Neuronal stem cell (in vitro differentiated cells): ENCODE measurements at regions not wholly inside any gene's neighbourhood (a gene's known extent, or its start where the extent isn't known, plus 50 kb on each side); places are given as distances from the start of the nearest gene placed in this dataset.
"Not testable (repeated sequence)": the region's sequence is repeated elsewhere in the genome, so short reads cannot be mapped to it uniquely, and the experiment has no call there.

Experiments used
- DNase-seq: peaks from one replicate; pipeline ENCODE4 v3.0.0-alpha.2; 2013; ENCODE audit warnings: low spot score
- H2AFZ ChIP-seq: one replicate; pipeline ENCODE4 v1.6.1; 2013; ENCODE audit warnings: mild to moderate bottlenecking, low read length, inconsistent platforms
- H2AK5ac ChIP-seq: 2 replicates; pipeline ENCODE4 v1.6.1; 2013; ENCODE audit warnings: low read depth, mild to moderate bottlenecking, inconsistent platforms, low read length, moderate library complexity, mixed read lengths
- H2BK120ac ChIP-seq: 2 replicates; pipeline ENCODE4 v1.6.1; 2013; ENCODE audit warnings: low read depth, mild to moderate bottlenecking, inconsistent platforms, low read length, moderate library complexity, mixed read lengths
- H2BK12ac ChIP-seq: one replicate; pipeline ENCODE4 v1.6.1; 2013; ENCODE audit warnings: low read length, inconsistent platforms
- H2BK15ac ChIP-seq: 2 replicates; pipeline ENCODE4 v1.6.1; 2013; ENCODE audit warnings: mild to moderate bottlenecking, low read length, inconsistent platforms, mixed read lengths
- H2BK5ac ChIP-seq: one replicate; pipeline ENCODE4 v1.6.1; 2013; ENCODE audit warnings: inconsistent platforms, mild to moderate bottlenecking, low read length, moderate library complexity
- H3K14ac ChIP-seq: one replicate; pipeline ENCODE4 v1.6.1; 2013; ENCODE audit warnings: low read length, inconsistent platforms
- H3K18ac ChIP-seq: 2 replicates; pipeline ENCODE4 v1.6.1; 2013; ENCODE audit warnings: low read length, inconsistent platforms
- H3K23ac ChIP-seq: 2 replicates; pipeline ENCODE4 v1.6.1; 2013; ENCODE audit warnings: low read depth, mild to moderate bottlenecking, mixed read lengths, low read length, inconsistent platforms; ENCODE audit not compliant: poor library complexity
- H3K27ac ChIP-seq: replicated peaks from 3 replicates; pipeline ENCODE4 v1.5.1; 2013; ENCODE audit warnings: low read length, inconsistent platforms
- H3K27me3 ChIP-seq, 3 experiments: 2 replicates each; pipeline ENCODE4 v1.6.1; 2013; ENCODE audit warnings: low read length in 3 of 3, mild to moderate bottlenecking in 2 of 3, inconsistent platforms in 1 of 3, low read depth in 1 of 3, mixed read lengths in 1 of 3, moderate library complexity in 1 of 3; ENCODE audit not compliant: control insufficient read depth in 3 of 3, insufficient read depth in 3 of 3
- H3K36me3 ChIP-seq, 2 donors: replicated peaks in 1 of 2; 2 replicates each; pipeline ENCODE4 v1.6.1; 2013; ENCODE audit warnings: low read length in 2 of 2; ENCODE audit not compliant: control insufficient read depth in 2 of 2, insufficient read depth in 2 of 2
- H3K4ac ChIP-seq: 2 replicates; pipeline ENCODE4 v1.6.1; 2013; ENCODE audit warnings: inconsistent platforms, mild to moderate bottlenecking, low read length, moderate library complexity
- H3K4me1 ChIP-seq, 2 donors: 1 replicate in 1 of 2; 2 replicates in 1 of 2; pipeline ENCODE4 v1.6.1; 2013; ENCODE audit warnings: low read length in 2 of 2, low read depth in 1 of 2; ENCODE audit not compliant: control insufficient read depth in 2 of 2, insufficient read depth in 1 of 2
- H3K4me2 ChIP-seq: one replicate; pipeline ENCODE4 v1.6.1; 2013; ENCODE audit warnings: mild to moderate bottlenecking, low read length, inconsistent platforms; ENCODE audit not compliant: insufficient read depth, poor library complexity, severe bottlenecking
- H3K4me3 ChIP-seq, 2 donors: 2 replicates each; pipeline ENCODE4 v1.5.1; 2013; ENCODE audit warnings: low read length in 2 of 2, mild to moderate bottlenecking in 2 of 2, inconsistent platforms in 1 of 2, moderate library complexity in 1 of 2
- H3K79me1 ChIP-seq: one replicate; pipeline ENCODE4 v1.6.1; 2013; ENCODE audit warnings: low read depth, mild to moderate bottlenecking, inconsistent platforms, low read length, moderate library complexity
- H3K9ac ChIP-seq: one replicate; pipeline ENCODE4 v1.6.1; 2013; ENCODE audit warnings: mild to moderate bottlenecking, low read depth, low read length, inconsistent platforms; ENCODE audit not compliant: poor library complexity
- H3K9me3 ChIP-seq, 2 donors: replicated peaks in 1 of 2; 2 replicates each; pipeline versions ENCODE3 to v1.6.1; 2013; ENCODE audit warnings: low read length in 2 of 2, mild to moderate bottlenecking in 2 of 2, inconsistent platforms in 1 of 2, low read depth in 1 of 2, mixed read lengths in 1 of 2, moderate library complexity in 1 of 2; ENCODE audit not compliant: control insufficient read depth in 2 of 2, insufficient read depth in 1 of 2
- H4K8ac ChIP-seq: one replicate; pipeline ENCODE4 v1.6.1; 2013; ENCODE audit warnings: low read depth, mild to moderate bottlenecking, inconsistent platforms, low read length, moderate library complexity
- H4K91ac ChIP-seq: one replicate; pipeline ENCODE4 v1.6.1; 2013; ENCODE audit warnings: low read length, low read depth, mild to moderate bottlenecking, inconsistent platforms; ENCODE audit not compliant: poor library complexity
- WGBS, 2 donors: extraction: QIAGEN DNeasy Blood & Tissue Kit; methylation state at CpG; one replicate each; pipeline ENCODE4 v1.1.7; 2013; ENCODE audit warnings: missing lambda C conversion rate in 2 of 2, mixed read lengths in 1 of 2; ENCODE audit not compliant: insufficient read length in 2 of 2, insufficient replicate concordance in 1 of 2; ENCODE audit errors: extremely low coverage in 2 of 2; 5-methylcytosine and 5-hydroxymethylcytosine counted together

GRCh38 chr12:102645968-102646367, 165.6 kb upstream of the IGF1 start:
- Histone ChIP-seq H3K4me1 (no peaks in the 10 kb centered on the region), H3K14ac (no peak overlapping the region), H3K9ac (no peak overlapping the region), H2BK5ac (no peak overlapping the region), H3K4me3 (no peak overlapping the region), H3K4me2 (no peak overlapping the region), H3K36me3 (no peaks in the 10 kb centered on the region), H3K18ac (no peak overlapping the region), H3K9me3 (no peaks in the 10 kb centered on the region), H3K27me3 (no peaks in the 10 kb centered on the region), H2BK12ac (no peak overlapping the region), H2AFZ (no peak overlapping the region), H4K8ac (no peak overlapping the region), H2BK15ac (no peak overlapping the region), H3K79me1 (no peaks in the 10 kb centered on the region), H2BK120ac (no peak overlapping the region), H3K4ac (no peak overlapping the region), H4K91ac (no peak overlapping the region), H3K27ac (no peak overlapping the region), H2AK5ac (no peak overlapping the region), H3K23ac (no peak overlapping the region)
- WGBS, 2 donors, result no CpG with 5 or more reads among the region's 1 CpG
- DNase-seq, result no peak

- H3K4me2 ChIP-seq, result no peak overlapping the region
- H2BK120ac ChIP-seq, result no peak overlapping the region
- no peak overlapping the region for H3K18ac ChIP-seq
- H2BK5ac ChIP-seq, result no peak overlapping the region
- H3K9ac ChIP-seq, result no peak overlapping the region
- H3K4me3 ChIP-seq, result no peak overlapping the region
- H3K79me1 ChIP-seq, result no peaks in the 10 kb centered on the region
- H3K9me3 ChIP-seq, result no peaks in the 10 kb centered on the region
- no peak overlapping the region for H4K91ac ChIP-seq
- H3K14ac ChIP-seq, result no peak overlapping the region
- H3K4ac ChIP-seq, result no peak overlapping the region
- H3K4me1 ChIP-seq, result no peaks in the 10 kb centered on the region
- no peak overlapping the region for H2AK5ac ChIP-seq
- no CpG with 5 or more reads among the region's 2 CpGs for WGBS, 2 donors
- no peaks in the 10 kb centered on the region for H3K36me3 ChIP-seq
- H2AFZ ChIP-seq, result no peak overlapping the region
- H2BK15ac ChIP-seq, result no peak overlapping the region
- no peak overlapping the region for H4K8ac ChIP-seq
- no peak for DNase-seq
- no peaks in the 10 kb centered on the region for H3K27me3 ChIP-seq
- H3K27ac ChIP-seq, result no peak overlapping the region
- H3K23ac ChIP-seq, result no peak overlapping the region
- no peak overlapping the region for H2BK12ac ChIP-seq
Measured at GRCh38 chr12:102643879-102644575, 163.7 kb upstream of the IGF1 start.

GRCh38 chr12:102642199-102642598, 161.8 kb upstream of the IGF1 start:
- Histone ChIP-seq H3K4me1 (no peaks in the 10 kb centered on the region), H4K91ac (no peak overlapping the region), H3K9me3 (no peaks in the 10 kb centered on the region), H3K36me3 (no peaks in the 10 kb centered on the region), H3K9ac (no peak overlapping the region), H2AFZ (no peak overlapping the region), H3K27ac (no peak overlapping the region), H3K18ac (no peak overlapping the region), H3K4me3 (no peak overlapping the region), H2BK12ac (no peak overlapping the region), H2AK5ac (no peak overlapping the region), H3K79me1 (no peaks in the 10 kb centered on the region), H3K27me3 (no peaks in the 10 kb centered on the region), H2BK120ac (no peak overlapping the region), H3K4ac (no peak overlapping the region), H3K23ac (no peak overlapping the region), H4K8ac (no peak overlapping the region), H3K4me2 (no peak overlapping the region), H2BK5ac (no peak overlapping the region), H3K14ac (no peak overlapping the region), H2BK15ac (no peak overlapping the region)
- DNase-seq, result no peak
- no CpG with 5 or more reads among the region's 2 CpGs for WGBS, 2 donors

DNA sequence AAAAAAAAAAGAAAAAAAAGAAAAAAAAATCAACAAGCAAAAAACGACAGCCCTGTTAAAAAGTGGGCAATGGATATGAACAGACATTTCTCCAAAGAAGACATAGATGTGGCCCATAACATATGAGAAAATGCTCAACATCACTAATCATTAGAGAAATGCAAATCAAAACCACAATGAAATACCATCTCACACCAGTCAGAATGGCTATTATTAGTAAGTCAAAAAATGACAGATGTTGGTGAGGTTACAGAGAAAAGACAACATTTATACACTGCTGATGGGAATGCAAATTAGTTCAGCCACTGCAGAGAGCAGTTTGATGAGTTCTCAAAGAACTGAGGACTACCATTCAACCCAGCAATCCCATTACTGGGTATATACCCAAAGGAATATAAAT, 160.3 kb upstream of the IGF1 start:
- H3K36me3 ChIP-seq, DNase-seq, H2AK5ac ChIP-seq, H2BK120ac ChIP-seq, H3K18ac ChIP-seq, H3K9me3 ChIP-seq, H4K8ac ChIP-seq, H3K4me3 ChIP-seq, H3K23ac ChIP-seq, H2BK5ac ChIP-seq, H2BK12ac ChIP-seq, H2AFZ ChIP-seq, H4K91ac ChIP-seq, H3K27ac ChIP-seq, H3K4me1 ChIP-seq, H3K4me2 ChIP-seq, H3K9ac ChIP-seq, H3K14ac ChIP-seq, H3K4ac ChIP-seq, H3K79me1 ChIP-seq, H3K27me3 ChIP-seq, H2BK15ac ChIP-seq: not testable (repeated sequence)
- no CpG with 5 or more reads among the region's 1 CpG for WGBS, 2 donors
